ENCODE measurements at regions not wholly inside any gene's neighbourhood (a gene's known extent, or its start where the extent isn't known, plus 50 kb on each side); places are given as distances from the start of the nearest gene placed in this dataset.

DNA sequence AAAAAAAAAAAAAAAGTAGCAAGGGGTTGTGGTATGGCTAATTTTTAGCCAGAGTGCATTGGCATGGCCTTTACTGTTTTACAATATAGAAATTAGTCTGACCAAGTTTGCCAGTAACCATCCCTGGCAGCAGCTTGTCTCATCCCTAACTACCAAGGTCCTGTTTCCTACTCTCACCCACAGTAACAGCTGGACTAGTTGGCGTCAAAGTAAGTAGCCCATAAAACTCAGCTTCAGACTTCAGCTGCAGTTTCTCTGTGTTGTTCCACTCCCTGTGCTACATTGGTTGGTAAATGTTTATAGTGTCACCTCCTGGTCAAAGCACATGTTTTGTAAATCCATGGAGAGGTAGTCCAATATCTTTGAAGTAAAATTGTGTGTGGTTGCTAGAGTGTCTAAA, 691.3 kb downstream of the ZPLD1 start:
- TF ChIP-seq, protein P1, sequence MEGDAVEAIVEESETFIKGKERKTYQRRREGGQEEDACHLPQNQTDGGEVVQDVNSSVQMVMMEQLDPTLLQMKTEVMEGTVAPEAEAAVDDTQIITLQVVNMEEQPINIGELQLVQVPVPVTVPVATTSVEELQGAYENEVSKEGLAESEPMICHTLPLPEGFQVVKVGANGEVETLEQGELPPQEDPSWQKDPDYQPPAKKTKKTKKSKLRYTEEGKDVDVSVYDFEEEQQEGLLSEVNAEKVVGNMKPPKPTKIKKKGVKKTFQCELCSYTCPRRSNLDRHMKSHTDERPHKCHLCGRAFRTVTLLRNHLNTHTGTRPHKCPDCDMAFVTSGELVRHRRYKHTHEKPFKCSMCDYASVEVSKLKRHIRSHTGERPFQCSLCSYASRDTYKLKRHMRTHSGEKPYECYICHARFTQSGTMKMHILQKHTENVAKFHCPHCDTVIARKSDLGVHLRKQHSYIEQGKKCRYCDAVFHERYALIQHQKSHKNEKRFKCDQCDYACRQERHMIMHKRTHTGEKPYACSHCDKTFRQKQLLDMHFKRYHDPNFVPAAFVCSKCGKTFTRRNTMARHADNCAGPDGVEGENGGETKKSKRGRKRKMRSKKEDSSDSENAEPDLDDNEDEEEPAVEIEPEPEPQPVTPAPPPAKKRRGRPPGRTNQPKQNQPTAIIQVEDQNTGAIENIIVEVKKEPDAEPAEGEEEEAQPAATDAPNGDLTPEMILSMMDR (conservative IDR thresholded peaks at IDR 0.05; ENCODE audit: low read depth, low read length): no peak
- DNase-seq (ENCODE audit: low read depth): peak; percentile 2
- H3K4me3 ChIP-seq (ENCODE audit: low read depth, low read length): no peak overlapping the region

DNA sequence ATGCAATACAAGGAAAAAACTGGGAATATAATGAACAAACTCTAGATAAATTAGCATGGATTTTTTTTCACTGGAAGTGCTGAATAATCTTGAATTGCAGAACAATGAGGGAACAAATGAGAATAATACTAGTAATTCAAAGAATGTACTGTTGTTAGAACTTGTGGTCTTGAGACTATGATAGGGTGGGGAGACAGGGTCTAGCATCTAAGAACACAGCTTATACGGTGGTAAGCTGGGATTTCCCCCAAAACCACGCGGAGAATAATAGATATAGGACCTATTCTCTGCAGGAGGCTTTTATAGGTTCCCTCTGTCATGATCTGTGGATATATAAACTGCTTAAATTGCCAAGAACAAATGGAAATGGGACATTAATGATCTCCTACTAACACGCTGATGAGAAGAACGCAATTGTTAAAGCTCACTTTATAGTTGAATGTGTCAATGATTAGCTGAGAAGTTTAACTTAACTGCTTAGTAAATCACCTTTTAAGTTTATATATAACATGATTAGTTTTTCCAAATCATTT, 692.3 kb downstream of the ZPLD1 start:
- peak; percentile 54 for DNase-seq (ENCODE audit: low read depth)
- no peak overlapping the region for H3K4me3 ChIP-seq (ENCODE audit: low read depth, low read length)
- TF ChIP-seq, protein P1 (conservative IDR thresholded peaks at IDR 0.05; ENCODE audit: low read depth, low read length): no peak

DNA sequence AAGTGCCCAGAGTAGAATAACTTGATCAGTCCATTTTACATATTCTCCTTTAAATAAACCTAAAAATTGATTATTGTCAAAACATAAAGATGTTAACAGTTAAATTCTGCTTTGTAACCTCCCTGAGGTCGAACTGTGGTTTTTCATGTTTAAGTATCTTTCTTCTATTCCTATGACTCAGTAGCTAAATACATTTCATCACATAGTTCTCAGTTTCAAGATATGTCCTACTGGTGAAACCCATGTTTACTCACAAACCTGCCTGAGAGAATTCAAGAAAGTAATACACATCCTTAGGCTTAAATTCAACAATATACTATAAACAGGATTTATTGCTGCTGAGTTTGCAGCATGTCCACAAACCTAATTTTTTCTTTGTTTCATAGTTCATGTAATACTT, 692.9 kb downstream of the ZPLD1 start:
- TF ChIP-seq, protein P1 (conservative IDR thresholded peaks at IDR 0.05; ENCODE audit: low read depth, low read length): no peak
- no peak overlapping the region for H3K4me3 ChIP-seq (ENCODE audit: low read depth, low read length)
- peak; percentile 46 for DNase-seq (ENCODE audit: low read depth)

DNA sequence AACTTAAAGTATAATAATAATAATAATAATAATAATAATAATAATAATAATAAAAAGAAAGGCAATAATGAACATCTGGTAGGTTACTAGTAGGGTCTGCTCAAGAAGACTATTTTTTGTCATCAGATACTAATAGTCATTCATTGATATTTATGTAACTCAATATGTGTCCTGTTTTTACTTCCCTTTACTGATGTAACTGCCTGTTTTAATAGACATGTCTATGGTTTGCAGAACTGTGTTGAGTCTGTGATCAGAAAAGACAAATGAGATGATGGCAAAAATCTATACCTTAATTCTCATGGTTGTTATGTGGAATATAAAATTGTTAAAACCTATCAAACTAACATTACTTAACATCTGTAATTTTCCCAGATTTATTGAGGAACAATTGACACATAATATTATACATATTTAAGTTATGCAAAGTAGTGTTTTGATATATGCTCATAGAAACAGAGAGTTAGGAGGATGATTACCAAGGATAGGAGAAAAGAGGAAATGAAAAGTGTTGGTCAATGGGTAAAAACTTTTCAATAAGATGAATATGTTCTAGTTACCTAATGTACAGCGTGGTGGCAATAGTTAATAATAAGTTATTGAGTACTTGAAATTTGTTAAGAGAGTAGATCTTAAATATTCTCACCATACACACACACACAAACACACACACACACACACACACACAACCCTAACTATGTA, 699.4 kb downstream of the ZPLD1 start:
- no peak overlapping the region for H3K4me3 ChIP-seq (ENCODE audit: low read depth, low read length)
- no peak for DNase-seq (ENCODE audit: low read depth)
- TF ChIP-seq, protein P1 (conservative IDR thresholded peaks at IDR 0.05; ENCODE audit: low read depth, low read length): no peak

DNA sequence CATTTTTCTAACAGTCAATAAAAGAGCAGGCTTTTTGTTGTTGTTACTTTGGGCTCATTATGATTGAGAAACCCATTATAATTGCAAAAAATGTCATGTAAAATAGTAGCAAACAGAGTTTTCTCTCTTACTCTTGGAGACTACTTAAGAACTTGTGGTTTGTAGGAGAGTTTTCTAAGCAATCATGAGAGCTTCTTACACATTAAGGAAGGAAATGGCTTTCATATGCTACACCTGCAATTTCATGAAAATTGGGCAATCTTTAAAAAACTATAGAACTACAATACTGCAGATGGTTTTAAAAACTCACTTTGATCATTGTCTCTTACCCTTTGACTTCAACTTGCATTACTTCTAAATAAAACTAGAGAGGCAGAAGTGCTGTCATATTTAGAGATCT, 701.8 kb downstream of the ZPLD1 start:
- TF ChIP-seq, protein P1 (conservative IDR thresholded peaks at IDR 0.05; ENCODE audit: low read depth, low read length): no peak
- no peak for DNase-seq (ENCODE audit: low read depth)
- no peak overlapping the region for H3K4me3 ChIP-seq (ENCODE audit: low read depth, low read length)

DNA sequence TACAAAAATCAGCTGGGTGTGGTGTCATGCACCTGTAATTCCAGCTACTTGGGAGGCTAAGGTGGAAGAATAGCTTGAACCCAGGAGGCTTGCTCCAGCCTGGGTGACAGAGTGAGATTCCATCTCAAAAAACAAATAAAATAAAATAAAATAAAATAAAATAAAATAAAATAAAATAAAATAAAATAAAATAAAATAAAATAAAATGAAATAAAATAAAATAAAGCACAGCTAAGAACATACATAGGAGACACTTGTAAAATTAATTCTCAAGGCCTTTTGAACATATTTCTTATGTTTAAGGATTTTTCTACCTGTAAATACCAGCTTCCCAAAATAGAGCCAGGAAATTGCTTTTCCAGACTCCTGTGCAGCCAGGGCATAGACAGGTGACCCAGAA, 703.0 kb downstream of the ZPLD1 start:
- no peak for DNase-seq (ENCODE audit: low read depth)
- TF ChIP-seq, protein P1 (conservative IDR thresholded peaks at IDR 0.05; ENCODE audit: low read depth, low read length): no peak
- no peak overlapping the region for H3K4me3 ChIP-seq (ENCODE audit: low read depth, low read length)

DNA sequence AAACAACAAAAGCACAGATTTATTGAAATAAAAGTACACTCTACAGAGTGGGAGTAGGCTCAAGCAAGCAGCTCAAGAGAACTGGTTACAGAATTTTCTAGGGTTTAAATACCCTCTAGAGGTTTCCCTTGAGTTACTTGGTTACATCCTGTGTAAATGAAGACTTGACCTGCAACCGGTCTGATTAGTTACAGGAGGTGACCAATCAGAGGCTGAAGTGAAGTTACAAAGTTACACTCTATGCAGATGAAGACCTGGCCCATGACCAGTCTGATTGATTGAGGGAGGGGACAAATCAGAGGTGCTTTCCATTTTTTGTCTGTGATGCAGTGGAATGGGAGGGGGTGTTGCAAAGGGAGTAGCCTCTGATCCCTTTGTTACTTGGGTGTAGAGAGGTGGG, 723.4 kb downstream of the ZPLD1 start:
- no peak for DNase-seq (ENCODE audit: low read depth)
- TF ChIP-seq, protein P1 (conservative IDR thresholded peaks at IDR 0.05; ENCODE audit: low read depth, low read length): no peak
- H3K4me3 ChIP-seq (ENCODE audit: low read depth, low read length): no peak overlapping the region
